Hindlimb muscle (tissue), 1 donor: ENCODE measurements at regions not wholly inside any gene's neighbourhood (a gene's known extent, or its start where the extent isn't known, plus 50 kb on each side); places are given as distances from the start of the nearest gene placed in this dataset.

ENCODE experiments used
- DNase-seq: peaks from one replicate; pipeline ENCODE4 v3.0.0-alpha.2; 2013

- DNase-seq: no peak
These were observed 77.8 kb upstream of the MGAT4C start for GRCh38 chr12:86333955-86334522.

DNA sequence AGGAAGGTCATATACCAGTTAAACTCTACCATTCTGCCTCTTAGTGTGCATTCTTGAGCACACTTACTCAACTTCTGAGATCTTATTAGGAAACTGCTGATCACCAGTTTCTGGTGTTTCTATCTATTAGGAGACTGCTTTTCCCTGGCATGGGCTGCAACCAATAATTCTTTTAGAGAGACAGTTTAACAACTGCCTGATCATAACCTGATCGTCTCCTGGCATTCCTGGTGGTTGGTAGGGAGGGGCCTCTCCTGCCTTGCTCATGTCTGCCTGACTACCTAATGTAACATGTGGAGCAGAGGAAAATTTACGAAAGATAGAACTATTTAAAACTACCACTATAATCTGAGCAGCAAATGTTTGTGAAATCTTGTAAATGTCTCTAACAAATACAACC, 75.3 kb upstream of the MGAT4C start:
- DNase-seq: no peak

DNA sequence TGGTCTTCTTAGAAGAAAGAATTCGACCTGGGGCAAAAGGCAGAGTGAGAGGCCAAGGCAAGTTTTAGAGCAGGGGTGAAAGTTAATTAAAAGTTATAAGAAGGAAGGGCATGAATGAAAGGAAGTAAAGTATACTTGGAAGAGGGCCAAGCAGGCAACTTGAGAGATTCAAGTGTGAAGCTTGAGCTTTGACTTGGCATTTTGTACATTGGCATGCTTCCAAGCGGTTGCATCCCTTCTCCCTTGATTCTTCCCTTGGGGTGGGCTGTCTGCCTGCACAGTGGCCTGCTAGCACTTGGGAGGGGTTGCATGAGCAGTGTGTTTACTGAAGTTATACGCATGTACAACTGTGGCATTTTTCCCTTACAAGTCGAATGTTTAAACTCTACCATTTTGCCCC, 74.8 kb upstream of the MGAT4C start:
- DNase-seq: no peak

DNA sequence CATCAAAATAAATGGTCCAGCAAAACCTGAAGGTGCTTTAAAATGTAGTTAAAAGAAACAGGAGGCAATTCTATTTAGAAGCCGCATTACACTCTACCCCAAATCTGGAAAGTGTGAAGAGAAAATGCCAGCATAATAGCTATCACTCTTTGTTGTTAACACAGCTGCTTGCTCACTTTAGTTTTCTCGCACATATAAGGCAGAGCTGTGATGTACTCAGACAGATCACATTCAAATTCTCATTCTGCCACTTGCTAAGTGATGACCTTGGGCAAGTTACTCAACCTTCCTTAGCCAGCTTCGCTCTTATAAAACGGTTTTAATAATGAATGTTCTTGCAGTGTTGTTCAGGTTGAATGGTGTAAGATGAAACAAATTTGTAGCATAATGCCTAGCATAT, 56.0 kb upstream of the MGAT4C start:
- DNase-seq: no peak
